HCT116 (cell line): ENCODE measurements at regions not wholly inside any gene's neighbourhood (a gene's known extent, or its start where the extent isn't known, plus 50 kb on each side); places are given as distances from the start of the nearest gene placed in this dataset.

Experiments used
- ATAC-seq: fragments of 200-7000 bp; cut with Tn5 transposase; 2 replicates; pipeline ENCODE4 v1.9.1; 2020; ENCODE audit warnings: mild to moderate bottlenecking, moderate library complexity
- BruUV-seq: library from RNA; stranded (reverse); fragments of 400-500 nt; replicated peaks from 2 replicates; lab custom pipeline; 2021; lab: Mats Ljungman, UMichigan
- CTCF ChIA-PET: fragments of 300-600 bp; sonication (Branson Sonifier 250); formaldehyde crosslinking; loops from one replicate; lab custom pipeline; 2021; ENCODE audit warnings: antibody characterized with exemption; lab: Charles Lee
- POLR2A ChIA-PET: fragments of 300-600, 350-600 bp; sonication (Branson Sonifier 250); formaldehyde crosslinking; loops from one replicate; lab custom pipeline; 2021; ENCODE audit warnings: antibody characterized with exemption; lab: Charles Lee
- RAD21 ChIA-PET, 2 experiments: fragments of 300-600 bp; sonication (Branson Sonifier 250); formaldehyde crosslinking; loops; one replicate each; lab custom pipeline; 2023; ENCODE audit warnings: low total read pairs in 2 of 2; ENCODE audit not compliant: uncharacterized antibody in 2 of 2, unreplicated experiment in 2 of 2, low non-redundant PET in 1 of 2; lab: Charles Lee
- DNase-seq: peaks from one replicate; pipeline ENCODE4 v3.0.0-alpha.2; 2010; ENCODE audit warnings: low read depth, low spot score
- H2AFZ ChIP-seq: fragments of 200-600 bp; shearing (Covaris generic), sonication (generic); 2 replicates; pipeline ENCODE4 v1.6.1; 2017; ENCODE audit warnings: low read depth, mixed run types, mixed read lengths, antibody characterized with exemption, low read length; ENCODE audit not compliant: poor library complexity, severe bottlenecking
- H3K27ac ChIP-seq: 2 replicates; pipeline ENCODE4 v1.5.1; 2012; ENCODE audit warnings: low read depth, low read length
- H3K27me3 ChIP-seq: fragments of 200-600 bp; sonication (generic); 2 replicates; pipeline ENCODE4 v1.6.1; 2016; ENCODE audit warnings: mixed run types, low read length, mixed read lengths; ENCODE audit not compliant: insufficient read depth
- H3K36me3 ChIP-seq, 2 experiments: fragments of 200-500 bp in 1 of 2; fragments of 200-600 bp in 1 of 2; sonication (Bioruptor generic) in 1 of 2; sonication (generic) in 1 of 2; 2 replicates each; pipeline versions ENCODE4 v1.5.1 to v1.6.1; 2014 to 2016; ENCODE audit warnings: low read length in 2 of 2, inconsistent platforms in 1 of 2, mixed read lengths in 1 of 2, mixed run types in 1 of 2; ENCODE audit not compliant: insufficient read depth in 2 of 2, control insufficient read depth in 1 of 2
- H3K4me1 ChIP-seq, 2 experiments: fragments of 200-600 bp in 1 of 2; sonication (generic) in 1 of 2; 2 replicates each; pipeline versions ENCODE4 v1.5.1 to v1.6.1; 2012 to 2017; ENCODE audit warnings: low read length in 2 of 2, inconsistent platforms in 1 of 2, mild to moderate bottlenecking in 1 of 2, mixed read lengths in 1 of 2, mixed run types in 1 of 2, moderate library complexity in 1 of 2; ENCODE audit not compliant: insufficient read depth in 2 of 2, control insufficient read depth in 1 of 2
- H3K4me2 ChIP-seq: fragments of 200-600 bp; sonication (generic); 2 replicates; pipeline ENCODE4 v1.6.1; 2017; ENCODE audit warnings: mixed run types, low read length, mixed read lengths
- H3K4me3 ChIP-seq, 2 experiments: fragments of 200-600 bp in 1 of 2; sonication (generic) in 1 of 2; replicated peaks in 1 of 2; 2 replicates each; pipeline ENCODE4 v1.5.1; 2011 to 2016; ENCODE audit warnings: low read length in 2 of 2, control low read depth in 1 of 2, low read depth in 1 of 2, mild to moderate bottlenecking in 1 of 2, mixed read lengths in 1 of 2, mixed run types in 1 of 2
- H3K79me2 ChIP-seq: fragments of 200-600 bp; sonication (generic); 2 replicates; pipeline ENCODE4 v1.6.1; 2017; ENCODE audit warnings: mild to moderate bottlenecking, mixed run types, low read length, moderate library complexity, mixed read lengths; ENCODE audit not compliant: insufficient read depth
- H3K9ac ChIP-seq: fragments of 200-600 bp; sonication (generic); 2 replicates; pipeline ENCODE4 v1.6.1; 2016; ENCODE audit warnings: low read length, mixed read lengths
- H3K9me2 ChIP-seq: fragments of 200-600 bp; sonication (generic), shearing (Covaris generic); 2 replicates; pipeline ENCODE4 v1.6.1; 2017; ENCODE audit warnings: mixed run types, mild to moderate bottlenecking, moderate library complexity; ENCODE audit not compliant: insufficient read depth
- H3K9me3 ChIP-seq, 2 experiments: fragments of 200-500 bp in 1 of 2; fragments of 200-600 bp in 1 of 2; sonication (Bioruptor generic) in 1 of 2; sonication (generic) in 1 of 2; 2 replicates each; pipeline ENCODE4 v1.6.1; 2014 to 2017; ENCODE audit warnings: low read length in 2 of 2, mixed read lengths in 2 of 2, inconsistent platforms in 1 of 2, low read depth in 1 of 2, mild to moderate bottlenecking in 1 of 2, mixed run types in 1 of 2, moderate library complexity in 1 of 2; ENCODE audit not compliant: control insufficient read depth in 1 of 2, insufficient read depth in 1 of 2
- H4K20me1 ChIP-seq: fragments of 200-600 bp; sonication (generic), shearing (Covaris generic); 2 replicates; pipeline ENCODE4 v1.6.1; 2017; ENCODE audit warnings: mixed run types, mild to moderate bottlenecking, moderate library complexity; ENCODE audit not compliant: insufficient read depth
- ELF1 ChIP-seq: IDR thresholded peaks from 2 replicates; pipeline ENCODE4 v1.6.1; 2012; ENCODE audit warnings: low read depth, borderline replicate concordance
- JUND ChIP-seq: IDR thresholded peaks from 2 replicates; pipeline ENCODE4 v1.6.1; 2012
- POLR2A ChIP-seq: IDR thresholded peaks from 2 replicates; pipeline ENCODE4 v1.7.0; 2011; ENCODE audit warnings: borderline replicate concordance; ENCODE audit not compliant: insufficient read depth, insufficient read length; ENCODE audit errors: extremely low read depth
- SIN3A ChIP-seq: IDR thresholded peaks from 2 replicates; pipeline ENCODE4 v1.6.1; 2012; ENCODE audit warnings: low read depth
- SRF ChIP-seq: IDR thresholded peaks from 2 replicates; pipeline ENCODE4 v1.6.1; 2012; ENCODE audit warnings: low read depth
- intact Hi-C: fragments of 100-400 bp; cut with micrococcal nuclease; formaldehyde crosslinking; loops from 2 replicates; pipeline ENCODE4 v1.10.0; 2022
- TF ChIP-seq, protein P1 (sequence below): IDR thresholded peaks from 2 replicates; pipeline ENCODE4 v1.6.1; 2011; ENCODE audit warnings: mild to moderate bottlenecking, low read length, moderate library complexity; ENCODE audit not compliant: insufficient replicate concordance; ENCODE audit errors: extremely low read depth
- TF ChIP-seq, protein P2 (sequence below): IDR thresholded peaks from 2 replicates; pipeline ENCODE4 v1.6.1; 2012
- TF ChIP-seq, protein P3 (sequence below): IDR thresholded peaks from 2 replicates; pipeline ENCODE4 v1.6.1; 2012

DNA sequence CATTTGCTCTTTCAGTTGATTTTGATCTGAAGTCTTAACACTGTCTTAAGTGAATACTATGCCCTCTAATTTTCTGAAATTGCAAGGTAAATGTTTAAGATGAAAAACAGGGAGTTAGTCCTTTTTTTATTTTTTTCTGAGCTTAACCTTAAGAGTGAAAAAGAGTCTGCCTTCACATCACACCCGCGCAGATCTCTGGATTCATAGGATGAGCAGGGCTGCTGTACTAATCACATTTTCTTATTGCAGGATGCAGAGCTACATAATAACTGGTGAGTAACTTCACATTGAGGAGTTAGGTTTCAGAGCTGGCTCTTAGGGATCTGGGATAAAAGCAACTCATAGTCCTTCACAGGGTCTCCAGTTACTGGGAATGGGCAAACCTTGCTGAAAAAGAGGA is 188.7 kb upstream of the ATP1B1 start (continued):
- TF ChIP-seq SIN3A, result no peak

DNA sequence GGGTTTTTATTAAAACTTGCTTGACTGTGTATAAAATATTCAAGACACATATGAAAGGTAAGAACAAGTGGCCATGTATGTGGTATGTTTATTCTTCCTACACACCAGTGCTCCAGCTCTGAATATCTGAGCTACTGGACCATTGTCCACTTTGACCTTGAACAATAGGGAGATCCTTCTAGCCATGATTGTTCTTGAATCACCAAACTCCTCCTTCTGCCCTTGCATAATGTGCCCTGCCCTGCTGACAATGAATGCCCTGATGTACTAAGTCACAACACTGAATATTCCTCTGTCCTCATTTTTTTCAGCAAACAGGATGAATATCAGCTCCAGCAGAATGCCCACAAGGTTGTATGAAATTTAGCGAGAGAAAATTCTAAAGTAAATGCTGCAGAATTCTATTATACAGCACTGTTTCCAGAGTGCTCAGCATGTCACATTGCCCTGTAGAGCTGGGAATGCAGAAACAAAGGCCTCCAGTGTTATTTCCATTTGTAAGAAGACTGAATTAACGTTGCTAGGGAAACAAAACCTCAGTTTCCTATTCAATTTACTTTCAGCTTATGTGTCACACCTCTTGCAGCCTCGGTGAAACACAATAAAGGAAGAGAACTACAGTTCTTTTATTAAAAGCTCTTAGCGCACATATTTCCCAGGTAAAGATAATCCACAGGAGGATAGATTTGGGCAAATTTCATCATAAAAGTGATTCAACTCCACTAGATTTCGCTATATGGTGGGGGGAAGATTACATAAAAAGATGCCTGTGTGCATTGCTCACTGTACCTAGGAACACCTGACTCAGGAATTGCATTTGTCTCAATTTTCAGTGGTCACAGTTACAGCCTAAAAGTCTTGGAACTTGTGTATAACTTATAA is 187.4 kb upstream of the ATP1B1 start:
- Histone ChIP-seq H3K4me2 (no peak overlapping the region), H3K4me1 (peaks cover 0 to 10% of the 10 kb centered on the region in 2 experiments; a peak in 2 of 4 replicates), H4K20me1 (no peaks in the 10 kb centered on the region), H2AFZ (no peak overlapping the region), H3K9me3 (no peaks in the 10 kb centered on the region), H3K4me3 (no peak overlapping the region), H3K9ac (no peak overlapping the region), H3K9me2 (no peaks in the 10 kb centered on the region), H3K36me3 (no peaks in the 10 kb centered on the region), H3K27ac (no peak overlapping the region), H3K79me2 (no peaks in the 10 kb centered on the region), H3K27me3 (no peaks in the 10 kb centered on the region)
- TF ChIP-seq SRF (no peak), SIN3A (no peak), ELF1 (no peak), POLR2A (no peak), JUND (no peak)
- TF ChIP-seq, protein P1, sequence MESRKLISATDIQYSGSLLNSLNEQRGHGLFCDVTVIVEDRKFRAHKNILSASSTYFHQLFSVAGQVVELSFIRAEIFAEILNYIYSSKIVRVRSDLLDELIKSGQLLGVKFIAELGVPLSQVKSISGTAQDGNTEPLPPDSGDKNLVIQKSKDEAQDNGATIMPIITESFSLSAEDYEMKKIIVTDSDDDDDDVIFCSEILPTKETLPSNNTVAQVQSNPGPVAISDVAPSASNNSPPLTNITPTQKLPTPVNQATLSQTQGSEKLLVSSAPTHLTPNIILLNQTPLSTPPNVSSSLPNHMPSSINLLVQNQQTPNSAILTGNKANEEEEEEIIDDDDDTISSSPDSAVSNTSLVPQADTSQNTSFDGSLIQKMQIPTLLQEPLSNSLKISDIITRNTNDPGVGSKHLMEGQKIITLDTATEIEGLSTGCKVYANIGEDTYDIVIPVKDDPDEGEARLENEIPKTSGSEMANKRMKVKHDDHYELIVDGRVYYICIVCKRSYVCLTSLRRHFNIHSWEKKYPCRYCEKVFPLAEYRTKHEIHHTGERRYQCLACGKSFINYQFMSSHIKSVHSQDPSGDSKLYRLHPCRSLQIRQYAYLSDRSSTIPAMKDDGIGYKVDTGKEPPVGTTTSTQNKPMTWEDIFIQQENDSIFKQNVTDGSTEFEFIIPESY, result no peak
- TF ChIP-seq, protein P2, sequence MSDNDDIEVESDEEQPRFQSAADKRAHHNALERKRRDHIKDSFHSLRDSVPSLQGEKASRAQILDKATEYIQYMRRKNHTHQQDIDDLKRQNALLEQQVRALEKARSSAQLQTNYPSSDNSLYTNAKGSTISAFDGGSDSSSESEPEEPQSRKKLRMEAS, result no peak
- TF ChIP-seq, protein P3, sequence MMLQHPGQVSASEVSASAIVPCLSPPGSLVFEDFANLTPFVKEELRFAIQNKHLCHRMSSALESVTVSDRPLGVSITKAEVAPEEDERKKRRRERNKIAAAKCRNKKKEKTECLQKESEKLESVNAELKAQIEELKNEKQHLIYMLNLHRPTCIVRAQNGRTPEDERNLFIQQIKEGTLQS, result no peak
- ATAC-seq, result no peak
- no TSS peak for BruUV-seq
- ChIA-PET RAD21 (no interaction called here), CTCF (interaction anchor here (1.4 kb wide), 1 partner anchor 429 kb away, joined by 3 read pairs; no protein-coding TSS in a partner anchor), POLR2A (no interaction called here)
- intact Hi-C loops, result no loop called here
- DNase-seq, result no peak
